ENCODE measurements at regions not wholly inside any gene's neighbourhood (a gene's known extent, or its start where the extent isn't known, plus 50 kb on each side); places are given as distances from the start of the nearest gene placed in this dataset.

DNA sequence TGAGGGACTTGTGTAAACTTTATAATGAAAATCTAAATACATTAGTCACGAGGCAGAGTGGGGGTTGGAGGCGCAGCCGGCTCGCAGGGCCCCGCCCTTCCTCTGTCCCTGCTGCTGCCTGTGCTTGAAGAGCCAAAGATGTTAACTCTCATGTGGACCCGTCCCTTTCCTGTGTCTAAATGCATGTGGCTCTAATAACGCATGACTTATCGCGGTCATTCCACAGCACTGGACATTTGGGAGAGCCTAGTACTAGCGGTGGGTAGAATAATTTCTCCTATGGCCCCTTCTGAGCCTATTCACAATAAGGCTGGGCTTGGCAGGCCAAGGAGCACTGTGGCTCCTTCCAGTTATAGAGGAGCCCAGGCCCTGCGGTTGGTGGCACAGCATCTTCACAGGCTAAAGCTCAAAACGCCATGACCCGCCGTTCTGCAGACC, 82.3 kb upstream of the SIMC1 start:
- TF ChIP-seq, protein P1, sequence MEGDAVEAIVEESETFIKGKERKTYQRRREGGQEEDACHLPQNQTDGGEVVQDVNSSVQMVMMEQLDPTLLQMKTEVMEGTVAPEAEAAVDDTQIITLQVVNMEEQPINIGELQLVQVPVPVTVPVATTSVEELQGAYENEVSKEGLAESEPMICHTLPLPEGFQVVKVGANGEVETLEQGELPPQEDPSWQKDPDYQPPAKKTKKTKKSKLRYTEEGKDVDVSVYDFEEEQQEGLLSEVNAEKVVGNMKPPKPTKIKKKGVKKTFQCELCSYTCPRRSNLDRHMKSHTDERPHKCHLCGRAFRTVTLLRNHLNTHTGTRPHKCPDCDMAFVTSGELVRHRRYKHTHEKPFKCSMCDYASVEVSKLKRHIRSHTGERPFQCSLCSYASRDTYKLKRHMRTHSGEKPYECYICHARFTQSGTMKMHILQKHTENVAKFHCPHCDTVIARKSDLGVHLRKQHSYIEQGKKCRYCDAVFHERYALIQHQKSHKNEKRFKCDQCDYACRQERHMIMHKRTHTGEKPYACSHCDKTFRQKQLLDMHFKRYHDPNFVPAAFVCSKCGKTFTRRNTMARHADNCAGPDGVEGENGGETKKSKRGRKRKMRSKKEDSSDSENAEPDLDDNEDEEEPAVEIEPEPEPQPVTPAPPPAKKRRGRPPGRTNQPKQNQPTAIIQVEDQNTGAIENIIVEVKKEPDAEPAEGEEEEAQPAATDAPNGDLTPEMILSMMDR (IDR thresholded peaks at IDR 0.05): no peak
- Histone ChIP-seq H3K4me1 (ENCODE audit: control insufficient read depth in 1 of 2, insufficient read depth in 1 of 2, low read depth in 1 of 2, low read length in 1 of 2) (no peaks in the 10 kb centered on the region), H3K9me3 (no peaks in the 10 kb centered on the region), H3K4me3 (ENCODE audit: low read depth in 1 of 2, low read length in 1 of 2) (no peak overlapping the region), H3K27me3 (peaks cover 57% of the 10 kb centered on the region), H3K36me3 (no peaks in the 10 kb centered on the region), H3K27ac (no peak overlapping the region)

DNA sequence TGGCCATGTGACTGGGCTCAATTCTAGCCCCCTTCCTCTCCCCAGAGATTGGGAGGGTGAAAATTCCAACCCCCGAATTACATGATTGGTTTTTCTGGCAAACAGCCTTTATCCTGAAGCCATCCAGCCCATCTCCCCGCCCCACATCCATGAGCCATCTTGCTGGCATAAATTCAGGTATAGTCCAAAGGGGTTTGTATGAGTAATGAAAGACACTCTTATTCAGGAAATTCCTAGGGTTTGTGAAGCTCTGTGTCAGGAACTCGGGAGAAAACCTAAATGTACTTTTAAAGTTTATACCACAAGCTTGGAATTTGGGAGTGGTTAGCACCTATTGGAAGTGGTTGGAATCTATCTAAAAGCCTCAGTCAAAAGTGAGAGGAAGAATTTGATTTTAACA, 80.6 kb upstream of the SIMC1 start:
- no peak overlapping the region for H3K27ac ChIP-seq
- H3K36me3 ChIP-seq: no peaks in the 10 kb centered on the region
- TF ChIP-seq, protein P1 (IDR thresholded peaks at IDR 0.05): no peak
- peaks cover 60% of the 10 kb centered on the region for H3K27me3 ChIP-seq
- H3K9me3 ChIP-seq: no peaks in the 10 kb centered on the region
- no peaks in the 10 kb centered on the region for H3K4me1 ChIP-seq (ENCODE audit: control insufficient read depth in 1 of 2, insufficient read depth in 1 of 2, low read depth in 1 of 2, low read length in 1 of 2)
- no peak overlapping the region for H3K4me3 ChIP-seq (ENCODE audit: low read depth in 1 of 2, low read length in 1 of 2)

DNA sequence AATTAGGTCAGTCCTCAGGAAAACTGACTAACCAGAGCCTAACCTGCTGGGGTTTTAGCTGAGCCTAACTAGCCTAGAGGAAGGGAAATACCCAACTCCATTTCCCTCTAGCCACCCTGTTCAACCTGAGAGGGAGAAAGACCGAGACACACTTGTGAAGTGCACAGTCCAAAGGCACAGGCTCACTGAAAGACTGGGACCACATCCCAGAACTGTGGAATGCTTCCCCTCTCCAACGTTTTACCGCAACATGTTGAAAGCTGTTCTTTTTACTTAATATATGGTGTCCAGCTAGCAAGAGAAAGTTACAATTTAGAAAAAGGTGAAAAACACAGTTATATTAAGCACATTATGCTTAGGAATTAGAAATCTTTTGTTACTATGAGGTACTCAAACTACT, 76.8 kb upstream of the SIMC1 start:
- TF ChIP-seq, protein P1 (IDR thresholded peaks at IDR 0.05): no peak
- no peak overlapping the region for H3K27ac ChIP-seq
- peaks cover 76% of the 10 kb centered on the region for H3K27me3 ChIP-seq
- H3K4me3 ChIP-seq (ENCODE audit: low read depth in 1 of 2, low read length in 1 of 2): no peak overlapping the region
- H3K9me3 ChIP-seq: no peaks in the 10 kb centered on the region
- H3K36me3 ChIP-seq: no peaks in the 10 kb centered on the region
- no peaks in the 10 kb centered on the region for H3K4me1 ChIP-seq (ENCODE audit: control insufficient read depth in 1 of 2, insufficient read depth in 1 of 2, low read depth in 1 of 2, low read length in 1 of 2)

DNA sequence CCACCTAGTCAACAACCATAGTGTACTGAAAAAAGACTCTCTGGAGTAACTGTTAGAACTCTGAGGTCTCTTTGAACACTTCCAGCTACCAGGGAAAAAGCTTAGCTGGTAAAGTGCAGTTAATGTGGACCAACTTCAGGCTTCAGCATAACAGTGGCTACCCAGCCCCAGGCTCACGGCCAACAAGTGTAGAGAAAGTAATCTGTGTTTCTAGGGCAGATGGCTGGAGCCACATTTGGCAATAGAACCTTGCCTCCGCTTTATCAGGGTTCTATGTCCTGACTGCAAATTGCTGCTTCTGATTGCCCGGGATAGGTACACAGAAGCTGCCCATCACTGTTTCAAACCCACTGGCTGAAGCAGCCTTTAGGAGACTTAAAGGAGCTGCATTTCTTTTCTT, 76.0 kb upstream of the SIMC1 start:
- no peak overlapping the region for H3K27ac ChIP-seq
- no peak overlapping the region for H3K4me3 ChIP-seq (ENCODE audit: low read depth in 1 of 2, low read length in 1 of 2)
- peaks cover 75% of the 10 kb centered on the region for H3K27me3 ChIP-seq
- H3K4me1 ChIP-seq (ENCODE audit: control insufficient read depth in 1 of 2, insufficient read depth in 1 of 2, low read depth in 1 of 2, low read length in 1 of 2): no peaks in the 10 kb centered on the region
- TF ChIP-seq, protein P1 (IDR thresholded peaks at IDR 0.05): no peak
- no peaks in the 10 kb centered on the region for H3K36me3 ChIP-seq
- no peaks in the 10 kb centered on the region for H3K9me3 ChIP-seq

DNA sequence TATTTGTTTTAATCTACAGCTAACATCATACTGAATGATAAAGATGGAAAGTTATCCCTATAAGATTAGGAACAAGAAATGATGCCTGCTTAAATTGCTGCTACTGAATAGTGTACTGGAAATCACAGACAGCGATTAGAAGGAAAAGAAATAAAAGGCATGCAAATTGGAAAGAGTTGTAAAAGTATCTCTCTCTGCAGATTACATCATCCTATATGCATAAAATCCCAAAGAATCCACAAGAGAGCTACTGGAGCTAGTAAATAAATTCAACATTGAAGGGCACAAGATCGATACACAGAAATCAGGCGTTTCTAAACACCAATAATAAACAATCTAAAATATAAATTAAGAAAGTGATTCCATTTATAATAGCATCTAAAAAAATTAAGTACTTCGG, 75.3 kb upstream of the SIMC1 start:
- no peak overlapping the region for H3K4me3 ChIP-seq (ENCODE audit: low read depth in 1 of 2, low read length in 1 of 2)
- TF ChIP-seq, protein P1 (IDR thresholded peaks at IDR 0.05): no peak
- peaks cover 75% of the 10 kb centered on the region for H3K27me3 ChIP-seq
- no peak overlapping the region for H3K27ac ChIP-seq
- H3K9me3 ChIP-seq: no peaks in the 10 kb centered on the region
- no peaks in the 10 kb centered on the region for H3K4me1 ChIP-seq (ENCODE audit: control insufficient read depth in 1 of 2, insufficient read depth in 1 of 2, low read depth in 1 of 2, low read length in 1 of 2)
- no peaks in the 10 kb centered on the region for H3K36me3 ChIP-seq

DNA sequence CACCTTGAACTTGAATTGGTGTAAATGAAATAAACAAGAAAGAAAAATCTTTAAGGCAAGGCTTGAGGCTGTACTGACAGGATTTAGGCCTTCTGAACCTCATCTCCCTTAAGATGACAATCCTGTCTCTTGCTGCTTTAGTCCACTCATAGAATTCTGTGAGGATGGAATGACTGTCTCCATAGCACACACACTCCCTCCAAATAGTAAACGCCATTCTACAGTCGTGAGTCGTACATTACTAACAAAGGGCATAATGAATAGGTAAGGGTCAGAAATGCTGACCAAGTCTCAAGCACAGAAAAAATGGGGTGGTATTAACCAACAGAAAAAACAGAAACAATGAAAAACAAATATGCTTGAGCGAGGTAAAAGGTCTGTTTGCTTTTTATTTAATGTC, 71.8 kb upstream of the SIMC1 start:
- Histone ChIP-seq H3K36me3 (no peaks in the 10 kb centered on the region), H3K27me3 (peaks cover 80% of the 10 kb centered on the region), H3K4me1 (ENCODE audit: control insufficient read depth in 1 of 2, insufficient read depth in 1 of 2, low read depth in 1 of 2, low read length in 1 of 2) (no peaks in the 10 kb centered on the region), H3K27ac (no peak overlapping the region), H3K4me3 (ENCODE audit: low read depth in 1 of 2, low read length in 1 of 2) (no peak overlapping the region), H3K9me3 (no peaks in the 10 kb centered on the region)
- TF ChIP-seq, protein P1 (IDR thresholded peaks at IDR 0.05): no peak

All from neutrophil (primary cell).